ENCODE measurements at regions not wholly inside any gene's neighbourhood (a gene's known extent, or its start where the extent isn't known, plus 50 kb on each side); places are given as distances from the start of the nearest gene placed in this dataset.

- TF ChIP-seq CTCF (IDR thresholded peaks at IDR 0.05) (no peak), MAX (IDR thresholded peaks at IDR 0.05) (no peak), RFX5 (IDR thresholded peaks at IDR 0.05) (no peak), POLR2A (IDR thresholded peaks at IDR 0.05; ENCODE audit: low read length) (no peak), MYC (IDR thresholded peaks at IDR 0.05; ENCODE audit: borderline replicate concordance, low read length) (no peak)
Observed at GRCh38 chr6:167565388-167565787, 240.5 kb downstream of the TTLL2 start.

All from A549 (cell line).